ENCODE measurements at regions not wholly inside any gene's neighbourhood (a gene's known extent, or its start where the extent isn't known, plus 50 kb on each side); places are given as distances from the start of the nearest gene placed in this dataset.
"Not testable (repeated sequence)": the region's sequence is repeated elsewhere in the genome, so short reads cannot be mapped to it uniquely, and the experiment has no call there.

DNA sequence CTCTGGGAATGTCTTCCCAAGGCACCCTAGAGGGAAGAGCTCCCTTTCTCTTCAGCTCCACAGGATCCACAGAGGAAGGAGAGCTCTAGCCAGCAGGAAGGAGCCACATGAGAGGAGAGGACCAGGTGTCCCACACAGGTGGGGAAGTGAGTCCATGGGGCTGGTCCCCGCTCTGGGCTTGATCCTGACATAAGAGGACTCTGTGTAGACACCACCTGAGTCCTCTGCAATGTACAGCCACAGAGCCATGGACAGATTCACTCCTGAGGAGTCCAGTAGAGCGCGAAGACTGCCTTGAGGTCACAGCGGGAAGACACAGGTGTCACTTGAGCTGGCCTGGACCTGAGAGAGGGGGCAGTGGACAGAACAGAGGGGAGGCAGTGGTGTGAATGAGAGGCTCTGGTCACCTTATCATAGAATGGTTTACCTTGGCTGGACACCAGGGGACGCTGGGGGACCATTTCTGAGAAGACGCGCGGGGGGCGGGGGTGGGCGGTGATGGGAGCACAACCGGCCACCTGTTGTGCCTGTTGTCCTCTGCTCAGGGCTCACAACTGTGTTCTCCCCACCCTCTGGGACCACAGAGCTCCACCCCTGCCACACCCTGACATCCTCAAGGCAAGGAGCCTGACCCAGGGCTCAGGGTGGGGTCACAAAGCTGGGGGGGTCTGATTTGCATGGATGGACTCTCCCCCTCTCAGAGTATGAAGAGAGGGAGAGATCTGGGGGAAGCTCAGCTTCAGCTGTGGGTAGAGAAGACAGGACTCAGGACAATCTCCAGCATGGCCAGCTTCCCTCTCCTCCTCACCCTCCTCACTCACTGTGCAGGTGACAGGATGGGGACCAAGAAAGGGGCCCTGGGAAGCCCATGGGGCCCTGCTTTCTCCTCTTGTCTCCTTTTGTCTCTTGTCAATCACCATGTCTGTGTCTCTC, 128.2 kb downstream of the ZNF280B start:
- Histone ChIP-seq H3K27ac (ENCODE audit: low read depth in 1 of 2, low read length in 2 of 2) (no peak overlapping the region), H3K4me3 (ENCODE audit: low read depth in 1 of 3, low read length in 3 of 3) (no peak overlapping the region)
- WGBS = 24% methylated on average over 11 of the region's 11 CpGs

GRCh38 chr22:22381292-22381691, 127.2 kb downstream of the ZNF280B start:
- H3K9me3 ChIP-seq (ENCODE audit: control insufficient read depth in 4 of 4, low read length in 3 of 4) = not testable (repeated sequence)
- WGBS = 91% methylated on average over 2 of the region's 2 CpGs

More for the DNA sequence above, 128.2 kb downstream of the ZNF280B start:
- Histone ChIP-seq H3K9me3 (ENCODE audit: control insufficient read depth in 4 of 4, low read length in 3 of 4) (no peaks in the 10 kb centered on the region), H3K27me3 (ENCODE audit: control insufficient read depth in 4 of 4, insufficient read depth in 4 of 4, low read length in 3 of 4) (peaks cover 0 to 7% (median 0%) of the 10 kb centered on the region in 4 donors), H3K36me3 (ENCODE audit: control insufficient read depth in 4 of 4, insufficient read depth in 3 of 4, low read depth in 1 of 4, low read length in 3 of 4) (no peaks in the 10 kb centered on the region), H3K4me1 (ENCODE audit: control insufficient read depth in 4 of 4, insufficient read depth in 4 of 4, low read length in 3 of 4) (peaks cover 0 to 2% (median 0%) of the 10 kb centered on the region in 4 donors), H3K9ac (ENCODE audit: low read depth in 1 of 2, low read length in 2 of 2) (no peak overlapping the region)
- DNase-seq (ENCODE audit: low spot score) = no peak
- TF ChIP-seq SP1 (IDR thresholded peaks at IDR 0.05) (no peak), HNF4A (conservative IDR thresholded peaks at IDR 0.05) (no peak), EGR1 (IDR thresholded peaks at IDR 0.05; ENCODE audit: low read depth in 2 of 2) (no peak), RXRA (IDR thresholded peaks at IDR 0.05) (no peak), RAD21 (IDR thresholded peaks at IDR 0.05) (peak in 1 of 2 donors; percentile 21), TAF1 (conservative IDR thresholded peaks at IDR 0.05) (no peak), YY1 (IDR thresholded peaks at IDR 0.05) (no peak)
- TF ChIP-seq, protein P1, sequence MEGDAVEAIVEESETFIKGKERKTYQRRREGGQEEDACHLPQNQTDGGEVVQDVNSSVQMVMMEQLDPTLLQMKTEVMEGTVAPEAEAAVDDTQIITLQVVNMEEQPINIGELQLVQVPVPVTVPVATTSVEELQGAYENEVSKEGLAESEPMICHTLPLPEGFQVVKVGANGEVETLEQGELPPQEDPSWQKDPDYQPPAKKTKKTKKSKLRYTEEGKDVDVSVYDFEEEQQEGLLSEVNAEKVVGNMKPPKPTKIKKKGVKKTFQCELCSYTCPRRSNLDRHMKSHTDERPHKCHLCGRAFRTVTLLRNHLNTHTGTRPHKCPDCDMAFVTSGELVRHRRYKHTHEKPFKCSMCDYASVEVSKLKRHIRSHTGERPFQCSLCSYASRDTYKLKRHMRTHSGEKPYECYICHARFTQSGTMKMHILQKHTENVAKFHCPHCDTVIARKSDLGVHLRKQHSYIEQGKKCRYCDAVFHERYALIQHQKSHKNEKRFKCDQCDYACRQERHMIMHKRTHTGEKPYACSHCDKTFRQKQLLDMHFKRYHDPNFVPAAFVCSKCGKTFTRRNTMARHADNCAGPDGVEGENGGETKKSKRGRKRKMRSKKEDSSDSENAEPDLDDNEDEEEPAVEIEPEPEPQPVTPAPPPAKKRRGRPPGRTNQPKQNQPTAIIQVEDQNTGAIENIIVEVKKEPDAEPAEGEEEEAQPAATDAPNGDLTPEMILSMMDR (IDR thresholded peaks at IDR 0.05; ENCODE audit: low read depth, low read length, missing input control) = no peak
- TF ChIP-seq, protein P2, sequence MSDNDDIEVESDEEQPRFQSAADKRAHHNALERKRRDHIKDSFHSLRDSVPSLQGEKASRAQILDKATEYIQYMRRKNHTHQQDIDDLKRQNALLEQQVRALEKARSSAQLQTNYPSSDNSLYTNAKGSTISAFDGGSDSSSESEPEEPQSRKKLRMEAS (IDR thresholded peaks at IDR 0.05) = no peak

DNA sequence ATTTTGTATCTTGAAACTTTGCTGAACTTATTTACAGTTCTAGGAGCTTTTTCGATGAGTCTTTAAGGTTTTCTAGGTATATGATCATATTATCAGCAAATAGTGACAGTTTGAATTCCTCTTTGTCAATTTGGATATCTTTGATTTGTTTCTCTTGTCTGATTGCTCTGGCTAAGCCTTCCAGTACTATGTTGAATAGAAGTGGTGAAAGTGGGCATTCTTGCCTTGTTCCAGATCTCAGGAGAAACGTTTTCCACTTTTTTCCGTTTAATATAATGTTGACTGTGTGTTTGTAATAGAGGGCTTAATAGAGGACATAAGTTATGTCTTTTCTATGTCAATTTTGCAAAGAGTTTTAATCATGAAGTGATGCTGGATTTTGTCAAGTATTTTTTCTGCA, 124.3 kb downstream of the ZNF280B start:
- peaks cover 5 to 26% (median 13%) of the 10 kb centered on the region in 4 donors for H3K4me1 ChIP-seq (ENCODE audit: control insufficient read depth in 4 of 4, insufficient read depth in 4 of 4, low read length in 3 of 4)
- H3K9ac ChIP-seq (ENCODE audit: low read depth in 1 of 2, low read length in 2 of 2) = no peak overlapping the region
- no peaks in the 10 kb centered on the region for H3K27me3 ChIP-seq (ENCODE audit: control insufficient read depth in 4 of 4, insufficient read depth in 4 of 4, low read length in 3 of 4)
- WGBS = 81% methylated on average over 3 of the region's 3 CpGs
- H3K4me3 ChIP-seq (ENCODE audit: low read depth in 1 of 3, low read length in 3 of 3) = no peak overlapping the region
- H3K9me3 ChIP-seq (ENCODE audit: control insufficient read depth in 4 of 4, low read length in 3 of 4) = no peaks in the 10 kb centered on the region
- no peaks in the 10 kb centered on the region for H3K36me3 ChIP-seq (ENCODE audit: control insufficient read depth in 4 of 4, insufficient read depth in 3 of 4, low read depth in 1 of 4, low read length in 3 of 4)
- DNase-seq (ENCODE audit: low spot score) = no peak
- no peak overlapping the region for H3K27ac ChIP-seq (ENCODE audit: low read depth in 1 of 2, low read length in 2 of 2)
- TF ChIP-seq, protein P2 (IDR thresholded peaks at IDR 0.05) = no peak
- TF ChIP-seq, protein P3, sequence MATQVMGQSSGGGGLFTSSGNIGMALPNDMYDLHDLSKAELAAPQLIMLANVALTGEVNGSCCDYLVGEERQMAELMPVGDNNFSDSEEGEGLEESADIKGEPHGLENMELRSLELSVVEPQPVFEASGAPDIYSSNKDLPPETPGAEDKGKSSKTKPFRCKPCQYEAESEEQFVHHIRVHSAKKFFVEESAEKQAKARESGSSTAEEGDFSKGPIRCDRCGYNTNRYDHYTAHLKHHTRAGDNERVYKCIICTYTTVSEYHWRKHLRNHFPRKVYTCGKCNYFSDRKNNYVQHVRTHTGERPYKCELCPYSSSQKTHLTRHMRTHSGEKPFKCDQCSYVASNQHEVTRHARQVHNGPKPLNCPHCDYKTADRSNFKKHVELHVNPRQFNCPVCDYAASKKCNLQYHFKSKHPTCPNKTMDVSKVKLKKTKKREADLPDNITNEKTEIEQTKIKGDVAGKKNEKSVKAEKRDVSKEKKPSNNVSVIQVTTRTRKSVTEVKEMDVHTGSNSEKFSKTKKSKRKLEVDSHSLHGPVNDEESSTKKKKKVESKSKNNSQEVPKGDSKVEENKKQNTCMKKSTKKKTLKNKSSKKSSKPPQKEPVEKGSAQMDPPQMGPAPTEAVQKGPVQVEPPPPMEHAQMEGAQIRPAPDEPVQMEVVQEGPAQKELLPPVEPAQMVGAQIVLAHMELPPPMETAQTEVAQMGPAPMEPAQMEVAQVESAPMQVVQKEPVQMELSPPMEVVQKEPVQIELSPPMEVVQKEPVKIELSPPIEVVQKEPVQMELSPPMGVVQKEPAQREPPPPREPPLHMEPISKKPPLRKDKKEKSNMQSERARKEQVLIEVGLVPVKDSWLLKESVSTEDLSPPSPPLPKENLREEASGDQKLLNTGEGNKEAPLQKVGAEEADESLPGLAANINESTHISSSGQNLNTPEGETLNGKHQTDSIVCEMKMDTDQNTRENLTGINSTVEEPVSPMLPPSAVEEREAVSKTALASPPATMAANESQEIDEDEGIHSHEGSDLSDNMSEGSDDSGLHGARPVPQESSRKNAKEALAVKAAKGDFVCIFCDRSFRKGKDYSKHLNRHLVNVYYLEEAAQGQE (IDR thresholded peaks at IDR 0.05) = no peak
- TF ChIP-seq GABPA (IDR thresholded peaks at IDR 0.05 in 1 of 2, conservative IDR thresholded peaks at IDR 0.05 in 1 of 2) (no peak), NR2F2 (IDR thresholded peaks at IDR 0.05) (no peak), RAD21 (IDR thresholded peaks at IDR 0.05) (no peak), TAF1 (conservative IDR thresholded peaks at IDR 0.05) (no peak), HNF4G (IDR thresholded peaks at IDR 0.05) (no peak), YY1 (IDR thresholded peaks at IDR 0.05) (no peak), ZBTB33 (IDR thresholded peaks at IDR 0.05) (no peak), FOXA2 (IDR thresholded peaks at IDR 0.05) (no peak), JUND (IDR thresholded peaks at IDR 0.05) (no peak), EGR1 (IDR thresholded peaks at IDR 0.05; ENCODE audit: low read depth in 2 of 2) (no peak)
- TF ChIP-seq, protein P1 (IDR thresholded peaks at IDR 0.05; ENCODE audit: low read depth, low read length, missing input control) = no peak

More at GRCh38 chr22:22381292-22381691, 127.2 kb downstream of the ZNF280B start:
- not testable (repeated sequence) for DNase-seq (ENCODE audit: low spot score); H3K4me3 ChIP-seq (ENCODE audit: low read depth in 1 of 3, low read length in 3 of 3); H3K27ac ChIP-seq (ENCODE audit: low read depth in 1 of 2, low read length in 2 of 2); H3K4me1 ChIP-seq (ENCODE audit: control insufficient read depth in 4 of 4, insufficient read depth in 4 of 4, low read length in 3 of 4); H3K9ac ChIP-seq (ENCODE audit: low read depth in 1 of 2, low read length in 2 of 2); H3K36me3 ChIP-seq (ENCODE audit: control insufficient read depth in 4 of 4, insufficient read depth in 3 of 4, low read depth in 1 of 4, low read length in 3 of 4); H3K27me3 ChIP-seq (ENCODE audit: control insufficient read depth in 4 of 4, insufficient read depth in 4 of 4, low read length in 3 of 4)
